ENCODE measurements at regions not wholly inside any gene's neighbourhood (a gene's known extent, or its start where the extent isn't known, plus 50 kb on each side); places are given as distances from the start of the nearest gene placed in this dataset.

- DNase-seq, result no peak
These were observed 371.4 kb downstream of the SOX2 start for GRCh38 chr3:182083112-182083511.

- DNase-seq, result no peak
These were observed 381.0 kb downstream of the SOX2 start for GRCh38 chr3:182092662-182093262.

- no peak for DNase-seq
These were observed 382.6 kb downstream of the SOX2 start for GRCh38 chr3:182094321-182094720.

GRCh38 chr3:182104881-182105280, 393.2 kb downstream of the SOX2 start:
- no peak for DNase-seq

GRCh38 chr3:182105875-182106274, 394.1 kb downstream of the SOX2 start:
- DNase-seq, result no peak

GRCh38 chr3:182108371-182108770, 396.6 kb downstream of the SOX2 start:
- no peak for DNase-seq

- no peak for DNase-seq
These were observed 400.2 kb downstream of the SOX2 start for GRCh38 chr3:182111967-182112366.

- DNase-seq, result no peak
These were observed 403.7 kb downstream of the SOX2 start for GRCh38 chr3:182115328-182116015.

GRCh38 chr3:182116386-182116785, 404.7 kb downstream of the SOX2 start:
- DNase-seq, result no peak

- no peak for DNase-seq
These were observed 405.4 kb downstream of the SOX2 start for GRCh38 chr3:182117131-182117530.

GRCh38 chr3:182117583-182117982, 405.9 kb downstream of the SOX2 start:
- no peak for DNase-seq

- no peak for DNase-seq
These were observed 406.3 kb downstream of the SOX2 start for GRCh38 chr3:182118066-182118465.

GRCh38 chr3:182121401-182121800, 409.7 kb downstream of the SOX2 start:
- no peak for DNase-seq

GRCh38 chr3:182122779-182123178, 411.1 kb downstream of the SOX2 start:
- no peak for DNase-seq

- no peak for DNase-seq
These were observed 412.5 kb downstream of the SOX2 start for GRCh38 chr3:182124187-182124586.

GRCh38 chr3:182124716-182125115, 413.0 kb downstream of the SOX2 start:
- DNase-seq, result no peak

GRCh38 chr3:182129740-182130139, 418.0 kb downstream of the SOX2 start:
- no peak for DNase-seq

GRCh38 chr3:182133752-182134151, 422.0 kb downstream of the SOX2 start:
- no peak for DNase-seq

GRCh38 chr3:182135056-182135455, 423.3 kb downstream of the SOX2 start:
- DNase-seq, result no peak

- DNase-seq, result no peak
These were observed 424.5 kb downstream of the SOX2 start for GRCh38 chr3:182136008-182136910.

- no peak for DNase-seq
These were observed 426.7 kb downstream of the SOX2 start for GRCh38 chr3:182138393-182138792.

- DNase-seq, result no peak
These were observed 428.1 kb downstream of the SOX2 start for GRCh38 chr3:182139627-182140357.

GRCh38 chr3:182142928-182143327, 431.2 kb downstream of the SOX2 start:
- DNase-seq, result no peak

Measured in activated naive CD4-positive, alpha-beta T cell treated with anti-CD3 and anti-CD28 coated beads, Interleukin-2, amount 50 U/mL, for 16 hours (primary cell).